ENCODE measurements at regions not wholly inside any gene's neighbourhood (a gene's known extent, or its start where the extent isn't known, plus 50 kb on each side); places are given as distances from the start of the nearest gene placed in this dataset.

DNA sequence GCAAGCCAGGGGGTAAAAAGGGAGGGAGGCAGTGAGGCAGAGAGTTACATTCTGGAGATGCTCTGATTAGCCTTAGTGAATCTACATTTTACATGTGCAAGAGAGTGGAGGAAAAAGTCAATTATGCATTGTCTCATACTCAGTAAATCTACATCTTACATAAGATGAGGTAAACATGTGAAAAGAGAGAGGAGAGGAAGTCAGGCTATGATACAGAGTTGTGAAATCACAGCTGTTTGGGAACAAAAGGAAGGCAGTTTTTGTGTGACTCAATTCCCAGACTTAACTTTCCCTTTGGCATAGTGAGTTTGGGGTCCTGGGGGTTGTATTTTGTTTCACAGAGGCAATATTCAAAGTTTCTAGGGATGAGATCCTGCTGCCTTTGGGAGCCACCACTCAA lies 67.8 kb downstream of the GP2 start:
- no peaks in the 10 kb centered on the region for H3K36me3 ChIP-seq (ENCODE audit: insufficient read depth)
- H3K27ac Mint-ChIP-seq, result no peak overlapping the region
- ATAC-seq, result no peak
- no peaks in the 10 kb centered on the region for H3K9me2 ChIP-seq (ENCODE audit: insufficient read depth)
- H3K9me3 Mint-ChIP-seq, result peaks cover 8% of the 10 kb centered on the region; the same call in 2 of the 3 replicates
- H4K20me1 ChIP-seq (replicated peaks; ENCODE audit: insufficient read depth), result no peaks in the 10 kb centered on the region
- H3K4me3 Mint-ChIP-seq, result no peak overlapping the region; the same call in 2 of the 3 replicates
- H3K27me3 Mint-ChIP-seq (ENCODE audit: insufficient read depth, low read depth, poor library complexity), result peaks cover 2% of the 10 kb centered on the region
- H3K79me2 ChIP-seq (replicated peaks; ENCODE audit: insufficient read depth), result no peaks in the 10 kb centered on the region
- no peak overlapping the region for H3K4me2 ChIP-seq
- no peak for DNase-seq (ENCODE audit: low spot score)
- H2AFZ ChIP-seq, result 0 out of 2 replicates have a peak overlapping the region, but pooled peaks have one; percentile 63
- H3K27me3 ChIP-seq (ENCODE audit: insufficient read depth), result no peaks in the 10 kb centered on the region
- TF ChIP-seq, protein P1, sequence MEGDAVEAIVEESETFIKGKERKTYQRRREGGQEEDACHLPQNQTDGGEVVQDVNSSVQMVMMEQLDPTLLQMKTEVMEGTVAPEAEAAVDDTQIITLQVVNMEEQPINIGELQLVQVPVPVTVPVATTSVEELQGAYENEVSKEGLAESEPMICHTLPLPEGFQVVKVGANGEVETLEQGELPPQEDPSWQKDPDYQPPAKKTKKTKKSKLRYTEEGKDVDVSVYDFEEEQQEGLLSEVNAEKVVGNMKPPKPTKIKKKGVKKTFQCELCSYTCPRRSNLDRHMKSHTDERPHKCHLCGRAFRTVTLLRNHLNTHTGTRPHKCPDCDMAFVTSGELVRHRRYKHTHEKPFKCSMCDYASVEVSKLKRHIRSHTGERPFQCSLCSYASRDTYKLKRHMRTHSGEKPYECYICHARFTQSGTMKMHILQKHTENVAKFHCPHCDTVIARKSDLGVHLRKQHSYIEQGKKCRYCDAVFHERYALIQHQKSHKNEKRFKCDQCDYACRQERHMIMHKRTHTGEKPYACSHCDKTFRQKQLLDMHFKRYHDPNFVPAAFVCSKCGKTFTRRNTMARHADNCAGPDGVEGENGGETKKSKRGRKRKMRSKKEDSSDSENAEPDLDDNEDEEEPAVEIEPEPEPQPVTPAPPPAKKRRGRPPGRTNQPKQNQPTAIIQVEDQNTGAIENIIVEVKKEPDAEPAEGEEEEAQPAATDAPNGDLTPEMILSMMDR (conservative IDR thresholded peaks at IDR 0.05; ENCODE audit: low read depth in 2 of 2), result no peak
- TF ChIP-seq, protein P2, sequence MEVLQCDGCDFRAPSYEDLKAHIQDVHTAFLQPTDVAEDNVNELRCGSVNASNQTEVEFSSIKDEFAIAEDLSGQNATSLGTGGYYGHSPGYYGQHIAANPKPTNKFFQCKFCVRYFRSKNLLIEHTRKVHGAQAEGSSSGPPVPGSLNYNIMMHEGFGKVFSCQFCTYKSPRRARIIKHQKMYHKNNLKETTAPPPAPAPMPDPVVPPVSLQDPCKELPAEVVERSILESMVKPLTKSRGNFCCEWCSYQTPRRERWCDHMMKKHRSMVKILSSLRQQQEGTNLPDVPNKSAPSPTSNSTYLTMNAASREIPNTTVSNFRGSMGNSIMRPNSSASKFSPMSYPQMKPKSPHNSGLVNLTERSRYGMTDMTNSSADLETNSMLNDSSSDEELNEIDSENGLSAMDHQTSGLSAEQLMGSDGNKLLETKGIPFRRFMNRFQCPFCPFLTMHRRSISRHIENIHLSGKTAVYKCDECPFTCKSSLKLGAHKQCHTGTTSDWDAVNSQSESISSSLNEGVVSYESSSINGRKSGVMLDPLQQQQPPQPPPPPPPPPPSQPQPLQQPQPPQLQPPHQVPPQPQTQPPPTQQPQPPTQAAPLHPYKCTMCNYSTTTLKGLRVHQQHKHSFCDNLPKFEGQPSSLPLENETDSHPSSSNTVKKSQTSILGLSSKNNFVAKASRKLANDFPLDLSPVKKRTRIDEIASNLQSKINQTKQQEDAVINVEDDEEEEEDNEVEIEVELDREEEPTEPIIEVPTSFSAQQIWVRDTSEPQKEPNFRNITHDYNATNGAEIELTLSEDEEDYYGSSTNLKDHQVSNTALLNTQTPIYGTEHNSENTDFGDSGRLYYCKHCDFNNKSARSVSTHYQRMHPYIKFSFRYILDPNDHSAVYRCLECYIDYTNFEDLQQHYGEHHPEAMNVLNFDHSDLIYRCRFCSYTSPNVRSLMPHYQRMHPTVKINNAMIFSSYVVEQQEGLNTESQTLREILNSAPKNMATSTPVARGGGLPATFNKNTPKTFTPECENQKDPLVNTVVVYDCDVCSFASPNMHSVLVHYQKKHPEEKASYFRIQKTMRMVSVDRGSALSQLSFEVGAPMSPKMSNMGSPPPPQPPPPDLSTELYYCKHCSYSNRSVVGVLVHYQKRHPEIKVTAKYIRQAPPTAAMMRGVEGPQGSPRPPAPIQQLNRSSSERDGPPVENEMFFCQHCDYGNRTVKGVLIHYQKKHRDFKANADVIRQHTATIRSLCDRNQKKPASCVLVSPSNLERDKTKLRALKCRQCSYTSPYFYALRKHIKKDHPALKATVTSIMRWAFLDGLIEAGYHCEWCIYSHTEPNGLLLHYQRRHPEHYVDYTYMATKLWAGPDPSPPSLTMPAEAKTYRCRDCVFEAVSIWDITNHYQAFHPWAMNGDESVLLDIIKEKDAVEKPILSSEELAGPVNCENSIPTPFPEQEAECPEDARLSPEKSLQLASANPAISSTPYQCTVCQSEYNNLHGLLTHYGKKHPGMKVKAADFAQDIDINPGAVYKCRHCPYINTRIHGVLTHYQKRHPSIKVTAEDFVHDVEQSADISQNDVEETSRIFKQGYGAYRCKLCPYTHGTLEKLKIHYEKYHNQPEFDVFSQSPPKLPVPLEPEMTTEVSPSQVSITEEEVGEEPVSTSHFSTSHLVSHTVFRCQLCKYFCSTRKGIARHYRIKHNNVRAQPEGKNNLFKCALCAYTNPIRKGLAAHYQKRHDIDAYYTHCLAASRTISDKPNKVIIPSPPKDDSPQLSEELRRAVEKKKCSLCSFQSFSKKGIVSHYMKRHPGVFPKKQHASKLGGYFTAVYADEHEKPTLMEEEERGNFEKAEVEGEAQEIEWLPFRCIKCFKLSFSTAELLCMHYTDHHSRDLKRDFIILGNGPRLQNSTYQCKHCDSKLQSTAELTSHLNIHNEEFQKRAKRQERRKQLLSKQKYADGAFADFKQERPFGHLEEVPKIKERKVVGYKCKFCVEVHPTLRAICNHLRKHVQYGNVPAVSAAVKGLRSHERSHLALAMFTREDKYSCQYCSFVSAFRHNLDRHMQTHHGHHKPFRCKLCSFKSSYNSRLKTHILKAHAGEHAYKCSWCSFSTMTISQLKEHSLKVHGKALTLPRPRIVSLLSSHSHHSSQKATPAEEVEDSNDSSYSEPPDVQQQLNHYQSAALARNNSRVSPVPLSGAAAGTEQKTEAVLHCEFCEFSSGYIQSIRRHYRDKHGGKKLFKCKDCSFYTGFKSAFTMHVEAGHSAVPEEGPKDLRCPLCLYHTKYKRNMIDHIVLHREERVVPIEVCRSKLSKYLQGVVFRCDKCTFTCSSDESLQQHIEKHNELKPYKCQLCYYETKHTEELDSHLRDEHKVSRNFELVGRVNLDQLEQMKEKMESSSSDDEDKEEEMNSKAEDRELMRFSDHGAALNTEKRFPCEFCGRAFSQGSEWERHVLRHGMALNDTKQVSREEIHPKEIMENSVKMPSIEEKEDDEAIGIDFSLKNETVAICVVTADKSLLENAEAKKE (CRISPR knock-in tag; IDR thresholded peaks at IDR 0.05), result no peak
- no peak for TF ChIP-seq CREB1 (CRISPR knock-in tag; IDR thresholded peaks at IDR 0.05; ENCODE audit: low read depth)
- no peak for TF ChIP-seq POLR2AphosphoS5 (IDR thresholded peaks at IDR 0.05; ENCODE audit: low read depth)
- TF ChIP-seq, protein P3, sequence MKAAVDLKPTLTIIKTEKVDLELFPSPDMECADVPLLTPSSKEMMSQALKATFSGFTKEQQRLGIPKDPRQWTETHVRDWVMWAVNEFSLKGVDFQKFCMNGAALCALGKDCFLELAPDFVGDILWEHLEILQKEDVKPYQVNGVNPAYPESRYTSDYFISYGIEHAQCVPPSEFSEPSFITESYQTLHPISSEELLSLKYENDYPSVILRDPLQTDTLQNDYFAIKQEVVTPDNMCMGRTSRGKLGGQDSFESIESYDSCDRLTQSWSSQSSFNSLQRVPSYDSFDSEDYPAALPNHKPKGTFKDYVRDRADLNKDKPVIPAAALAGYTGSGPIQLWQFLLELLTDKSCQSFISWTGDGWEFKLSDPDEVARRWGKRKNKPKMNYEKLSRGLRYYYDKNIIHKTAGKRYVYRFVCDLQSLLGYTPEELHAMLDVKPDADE (IDR thresholded peaks at IDR 0.05), result no peak
- no peak for TF ChIP-seq JUNB (IDR thresholded peaks at IDR 0.05; ENCODE audit: unreplicated experiment)
- no peak for TF ChIP-seq EZH2 (IDR thresholded peaks at IDR 0.05; ENCODE audit: low read depth, unreplicated experiment)
- no peak for TF ChIP-seq EZH2phosphoT487 (IDR thresholded peaks at IDR 0.05; ENCODE audit: unreplicated experiment)
- TF ChIP-seq ZNF331 (CRISPR knock-in tag; IDR thresholded peaks at IDR 0.05; ENCODE audit: low read depth), result no peak
- no peak for TF ChIP-seq STAT1 (IDR thresholded peaks at IDR 0.05; ENCODE audit: unreplicated experiment)
- TF ChIP-seq ZNF114 (CRISPR knock-in tag; IDR thresholded peaks at IDR 0.05), result no peak
- no peak for TF ChIP-seq NANOG (IDR thresholded peaks at IDR 0.05; ENCODE audit: borderline replicate concordance)
- TF ChIP-seq, protein P4, sequence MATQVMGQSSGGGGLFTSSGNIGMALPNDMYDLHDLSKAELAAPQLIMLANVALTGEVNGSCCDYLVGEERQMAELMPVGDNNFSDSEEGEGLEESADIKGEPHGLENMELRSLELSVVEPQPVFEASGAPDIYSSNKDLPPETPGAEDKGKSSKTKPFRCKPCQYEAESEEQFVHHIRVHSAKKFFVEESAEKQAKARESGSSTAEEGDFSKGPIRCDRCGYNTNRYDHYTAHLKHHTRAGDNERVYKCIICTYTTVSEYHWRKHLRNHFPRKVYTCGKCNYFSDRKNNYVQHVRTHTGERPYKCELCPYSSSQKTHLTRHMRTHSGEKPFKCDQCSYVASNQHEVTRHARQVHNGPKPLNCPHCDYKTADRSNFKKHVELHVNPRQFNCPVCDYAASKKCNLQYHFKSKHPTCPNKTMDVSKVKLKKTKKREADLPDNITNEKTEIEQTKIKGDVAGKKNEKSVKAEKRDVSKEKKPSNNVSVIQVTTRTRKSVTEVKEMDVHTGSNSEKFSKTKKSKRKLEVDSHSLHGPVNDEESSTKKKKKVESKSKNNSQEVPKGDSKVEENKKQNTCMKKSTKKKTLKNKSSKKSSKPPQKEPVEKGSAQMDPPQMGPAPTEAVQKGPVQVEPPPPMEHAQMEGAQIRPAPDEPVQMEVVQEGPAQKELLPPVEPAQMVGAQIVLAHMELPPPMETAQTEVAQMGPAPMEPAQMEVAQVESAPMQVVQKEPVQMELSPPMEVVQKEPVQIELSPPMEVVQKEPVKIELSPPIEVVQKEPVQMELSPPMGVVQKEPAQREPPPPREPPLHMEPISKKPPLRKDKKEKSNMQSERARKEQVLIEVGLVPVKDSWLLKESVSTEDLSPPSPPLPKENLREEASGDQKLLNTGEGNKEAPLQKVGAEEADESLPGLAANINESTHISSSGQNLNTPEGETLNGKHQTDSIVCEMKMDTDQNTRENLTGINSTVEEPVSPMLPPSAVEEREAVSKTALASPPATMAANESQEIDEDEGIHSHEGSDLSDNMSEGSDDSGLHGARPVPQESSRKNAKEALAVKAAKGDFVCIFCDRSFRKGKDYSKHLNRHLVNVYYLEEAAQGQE (IDR thresholded peaks at IDR 0.05; ENCODE audit: unreplicated experiment), result no peak
- H3K4me1 Mint-ChIP-seq, result peaks cover 28% of the 10 kb centered on the region
- no peaks in the 10 kb centered on the region; the same call in 2 of the 3 replicates for H3K36me3 Mint-ChIP-seq (ENCODE audit: low read depth)
- H3F3A ChIP-seq (replicated peaks; ENCODE audit: low read depth), result no peaks in the 10 kb centered on the region
- H3K27ac ChIP-seq (ENCODE audit: low read depth), result no peak overlapping the region
- no peak overlapping the region for H3K4me3 ChIP-seq
- H3K4me1 ChIP-seq (ENCODE audit: insufficient read depth), result peaks cover 18% of the 10 kb centered on the region; the same call in 1 of the 2 replicates

All from GM23338 (cell line).